Stimulated activated CD4-positive, alpha-beta T cell treated with anti-CD3 and anti-CD28 coated beads, TNF-alpha, amount 100 ng/mL, for 24 hours (primary cell): ENCODE measurements at regions not wholly inside any gene's neighbourhood (a gene's known extent, or its start where the extent isn't known, plus 50 kb on each side); places are given as distances from the start of the nearest gene placed in this dataset.

Experiments used
- DNase-seq, 3 experiments: peaks; one replicate each; pipeline ENCODE4 v3.0.0-alpha.2; 2020; ENCODE audit warnings: low read depth in 3 of 3

GRCh38 chr1:181430015-181430885 lies 53.1 kb upstream of the CACNA1E start:
- no peak for DNase-seq
